Hematopoietic multipotent progenitor cell treated with erythropoietin and hydrocortisone succinate and interleukin-3 and kit ligand, for 6 days (in vitro differentiated cells): ENCODE measurements at regions not wholly inside any gene's neighbourhood (a gene's known extent, or its start where the extent isn't known, plus 50 kb on each side); places are given as distances from the start of the nearest gene placed in this dataset.

Source experiments
- DNase-seq: peaks from one replicate; pipeline ENCODE4 v3.0.0-alpha.2; 2015

DNA sequence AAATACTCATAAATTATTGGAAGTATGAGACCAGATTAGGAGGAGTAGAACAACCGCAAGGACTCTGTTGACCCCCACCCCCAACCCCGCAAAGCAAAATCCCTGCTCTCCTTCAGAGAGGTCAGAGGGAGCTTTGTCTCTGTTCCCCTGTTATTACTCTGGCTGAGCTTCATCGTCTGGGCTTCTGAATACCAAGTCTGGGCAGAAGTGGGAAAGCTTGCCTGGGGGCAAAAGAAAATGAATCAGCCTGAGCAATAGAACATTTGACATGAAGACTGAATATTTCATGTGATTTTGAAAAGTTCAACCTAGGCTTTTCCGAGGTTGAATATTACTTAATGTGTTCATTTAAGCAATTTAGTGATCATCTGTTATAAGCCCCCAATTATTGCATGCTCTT is 114.6 kb upstream of the ARHGAP28 start:
- no peak for DNase-seq

DNA sequence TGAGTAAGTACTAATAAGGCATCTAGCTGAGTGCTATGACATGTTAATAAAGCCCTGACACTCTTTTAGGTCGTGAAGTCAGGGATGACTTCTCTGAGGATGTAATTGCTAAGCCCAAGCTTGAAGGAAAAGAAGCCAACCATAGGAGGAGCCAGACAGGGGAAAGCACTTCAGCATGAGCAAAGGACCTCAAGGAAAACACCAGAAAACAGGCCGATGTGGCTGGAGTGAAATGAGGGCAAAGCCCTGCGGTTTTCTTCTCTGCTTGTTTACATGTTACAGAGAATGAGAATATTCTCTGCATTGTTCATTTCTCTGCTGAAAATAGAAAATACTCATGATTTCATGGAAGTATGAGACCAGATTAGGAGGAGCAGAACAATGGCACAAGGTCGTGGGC is 112.5 kb upstream of the ARHGAP28 start:
- DNase-seq: no peak

DNA sequence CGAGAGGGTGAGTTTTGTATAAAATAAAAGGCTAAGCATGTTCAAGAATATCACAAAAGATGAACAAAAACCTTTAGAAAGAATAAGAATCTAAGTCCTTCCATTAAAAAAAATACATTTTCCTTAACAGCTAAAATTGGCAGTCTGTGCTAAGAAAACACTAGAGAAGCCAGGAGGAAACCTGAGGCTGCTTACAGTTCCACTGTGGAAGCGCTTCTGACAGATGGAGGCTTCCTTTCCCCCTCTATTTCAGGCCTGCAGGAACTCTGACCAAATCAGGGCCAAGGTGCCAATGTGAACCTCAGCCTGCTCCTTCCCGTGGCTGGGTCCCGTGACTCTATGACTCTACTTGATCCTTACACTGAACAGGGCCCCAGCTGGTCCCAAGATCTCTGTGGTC is 108.1 kb upstream of the ARHGAP28 start:
- no peak for DNase-seq

DNA sequence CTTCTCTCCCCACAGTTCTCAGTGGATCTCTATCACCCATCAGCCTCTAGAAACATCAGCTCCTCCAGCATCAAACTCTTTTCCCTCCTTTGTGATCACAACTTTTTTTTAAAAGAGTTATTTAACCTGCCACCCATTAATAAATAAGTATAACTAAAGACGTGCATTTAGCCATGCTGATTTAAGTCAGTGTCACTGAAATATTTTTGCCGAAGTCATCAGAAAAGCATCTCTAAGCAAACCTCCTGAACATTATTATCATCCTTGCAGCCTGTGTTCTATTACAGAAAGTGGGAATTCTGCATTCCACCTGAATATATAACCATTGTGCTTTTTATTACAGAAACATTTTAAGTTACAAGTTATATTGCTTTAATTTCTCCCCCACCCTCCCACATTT is 106.2 kb upstream of the ARHGAP28 start:
- no peak for DNase-seq

DNA sequence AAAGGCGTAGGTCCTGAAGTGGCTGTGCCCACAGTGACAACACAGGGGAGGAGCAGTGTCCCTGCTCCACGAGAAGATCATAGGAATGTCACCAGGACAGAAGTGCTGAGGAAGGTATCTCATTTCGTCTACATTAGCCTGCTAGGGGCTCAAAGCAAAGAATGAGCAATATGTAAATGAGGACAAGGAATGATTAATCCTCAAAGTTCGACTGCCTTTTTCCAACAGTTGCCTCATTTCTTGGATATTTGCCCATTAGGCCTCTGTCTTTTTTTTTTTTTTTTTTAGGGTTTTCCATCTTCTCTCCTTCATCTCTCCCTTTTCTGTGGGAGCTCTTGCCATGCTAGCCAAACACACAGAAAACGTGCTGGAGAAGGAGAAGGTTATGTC is 105.2 kb upstream of the ARHGAP28 start:
- DNase-seq: no peak

DNA sequence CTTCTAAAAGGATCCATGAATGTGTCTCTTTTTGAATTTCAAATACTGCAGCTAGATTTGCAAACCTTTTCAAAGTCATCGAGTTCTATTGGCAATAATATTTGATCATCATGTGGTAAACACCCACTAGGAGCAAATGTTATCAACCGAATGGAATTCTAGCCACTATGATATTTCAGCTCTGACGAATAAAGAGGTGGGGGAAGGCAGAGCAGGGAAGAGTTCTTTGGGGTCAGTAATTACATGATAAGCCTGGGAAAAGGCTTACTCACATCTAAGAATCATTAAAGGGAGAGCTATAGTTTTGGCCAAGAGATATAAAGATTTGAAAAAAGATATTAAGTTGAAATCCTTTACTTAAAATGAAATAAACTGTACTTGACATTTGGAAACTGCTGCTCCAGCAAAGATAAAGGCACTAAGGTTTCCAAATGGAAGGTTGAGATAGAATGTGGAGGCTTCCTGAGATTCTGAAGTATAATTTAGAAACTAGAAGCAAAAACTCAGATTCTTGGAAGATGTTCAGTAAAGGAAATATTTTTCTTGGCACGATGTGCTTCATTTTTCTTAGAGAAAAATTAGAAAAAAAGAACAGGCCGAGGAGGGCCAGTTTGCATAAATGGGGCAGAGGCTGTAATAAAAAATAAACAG is 104.7 kb upstream of the ARHGAP28 start:
- no peak for DNase-seq

DNA sequence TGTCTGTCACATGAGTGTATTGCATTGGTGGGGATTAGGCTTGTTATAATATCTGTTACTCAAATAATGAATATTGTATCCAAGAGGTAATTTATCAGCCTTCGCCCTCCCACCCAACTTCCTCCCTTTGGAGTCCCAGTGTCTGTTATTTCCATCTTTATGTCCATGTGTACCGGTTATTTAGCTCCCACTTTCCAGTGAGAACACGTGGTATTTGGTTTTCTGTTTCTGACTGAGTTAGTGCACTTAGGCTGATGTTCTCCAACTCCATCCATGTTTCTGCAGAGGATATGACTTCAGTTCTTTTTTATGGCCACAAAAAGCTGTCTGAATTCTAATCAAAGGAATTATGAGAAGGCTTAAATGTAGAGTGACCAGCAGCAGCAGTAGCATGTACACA is 104.0 kb upstream of the ARHGAP28 start:
- no peak for DNase-seq

DNA sequence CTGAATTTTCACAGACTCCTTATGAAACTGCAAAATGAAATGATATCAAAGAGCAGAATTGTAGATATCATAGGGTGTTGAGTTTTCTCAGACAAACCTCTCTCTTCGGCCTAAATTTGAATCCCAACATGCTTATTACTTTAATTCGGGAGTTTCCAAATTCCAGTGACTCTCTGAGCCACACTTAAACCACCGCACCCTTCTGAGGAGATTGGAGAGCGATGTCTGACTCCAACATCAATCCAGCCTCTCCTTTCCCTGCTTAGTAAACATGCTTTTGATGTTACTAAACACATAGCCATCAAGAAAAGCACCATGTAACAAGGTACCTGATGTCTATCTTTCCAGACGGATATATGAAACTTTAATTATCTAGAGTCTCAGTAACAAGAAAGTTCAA is 103.1 kb upstream of the ARHGAP28 start:
- no peak for DNase-seq

DNA sequence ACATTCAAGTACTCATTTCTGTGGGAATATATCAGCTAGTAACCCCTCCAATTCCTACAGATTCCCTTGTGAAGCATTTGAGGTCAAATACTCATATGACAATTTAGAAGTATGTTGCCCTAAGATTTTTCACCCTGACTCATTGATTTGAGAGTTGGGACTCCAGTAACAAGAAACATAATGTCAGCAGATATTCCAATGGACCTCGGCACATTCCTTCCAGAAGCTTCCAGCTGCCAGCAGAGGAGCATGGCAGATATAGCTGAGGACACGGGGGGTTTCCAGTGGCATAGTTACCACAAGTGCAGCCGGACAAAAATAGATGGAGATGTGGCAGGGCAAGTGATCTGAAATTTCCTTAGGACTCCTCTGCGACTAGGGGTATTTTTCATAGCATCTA is 101.9 kb upstream of the ARHGAP28 start:
- DNase-seq: no peak

DNA sequence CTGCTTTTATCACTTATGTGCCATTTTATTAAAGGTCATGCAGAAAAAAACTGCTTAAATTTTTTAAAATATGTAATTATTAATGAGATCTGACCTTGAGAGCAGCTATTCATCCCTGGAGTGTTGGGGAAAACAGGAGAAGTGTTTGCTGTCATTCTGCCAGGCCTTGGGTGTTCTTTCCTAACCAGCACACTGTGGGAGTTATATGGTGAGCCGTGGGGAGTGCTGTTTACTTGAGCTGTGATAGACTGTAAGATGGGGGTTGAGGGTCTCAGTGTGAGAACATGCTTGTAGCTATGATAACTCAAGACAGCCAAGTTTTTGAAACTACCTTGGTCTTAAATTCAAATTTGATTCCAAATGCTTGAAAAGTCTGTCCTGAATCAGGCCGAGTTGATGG is 101.3 kb upstream of the ARHGAP28 start:
- DNase-seq: no peak

DNA sequence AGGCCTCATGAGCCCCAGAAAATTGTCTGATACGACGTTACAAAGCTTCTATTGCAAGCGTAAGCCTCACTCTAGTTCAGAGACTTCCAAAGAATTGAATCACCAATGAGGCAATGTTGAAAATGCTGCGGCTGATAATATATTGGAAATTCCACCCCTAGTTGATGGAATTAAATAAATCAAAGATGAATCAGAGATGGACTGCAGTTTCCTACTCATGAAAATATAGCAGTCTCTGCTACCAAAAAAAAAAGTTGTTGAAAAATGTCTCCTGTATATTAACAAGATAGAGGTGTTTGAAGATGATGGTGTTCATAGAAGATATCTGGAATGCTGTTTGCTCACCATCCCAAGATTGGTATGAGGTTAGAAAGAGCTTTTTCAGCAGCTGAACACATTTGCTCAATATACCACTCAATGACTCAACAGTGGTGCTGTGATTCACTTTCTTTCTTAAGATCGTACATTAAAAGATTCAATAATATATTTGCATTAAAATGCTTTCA is 99.8 kb upstream of the ARHGAP28 start:
- DNase-seq: no peak

DNA sequence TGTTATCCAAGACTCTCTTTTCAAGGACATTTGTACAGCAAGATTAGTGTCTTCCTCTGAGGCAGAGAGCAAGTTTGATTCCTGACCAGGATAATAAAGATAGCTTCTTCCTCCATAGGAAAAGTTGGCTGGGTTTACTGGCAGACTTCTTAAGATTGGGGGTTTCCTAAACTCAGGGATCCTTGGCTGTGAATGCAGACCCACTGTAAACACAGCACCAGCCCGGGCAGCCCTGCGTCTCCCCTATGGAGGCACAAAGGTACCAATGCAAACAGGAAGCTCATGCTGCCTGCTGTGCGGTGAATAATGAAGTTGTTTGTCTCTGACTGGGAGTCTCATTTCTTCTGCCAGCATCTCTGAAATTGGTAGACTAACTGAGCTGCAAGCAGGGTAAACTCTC is 96.2 kb upstream of the ARHGAP28 start:
- no peak for DNase-seq

DNA sequence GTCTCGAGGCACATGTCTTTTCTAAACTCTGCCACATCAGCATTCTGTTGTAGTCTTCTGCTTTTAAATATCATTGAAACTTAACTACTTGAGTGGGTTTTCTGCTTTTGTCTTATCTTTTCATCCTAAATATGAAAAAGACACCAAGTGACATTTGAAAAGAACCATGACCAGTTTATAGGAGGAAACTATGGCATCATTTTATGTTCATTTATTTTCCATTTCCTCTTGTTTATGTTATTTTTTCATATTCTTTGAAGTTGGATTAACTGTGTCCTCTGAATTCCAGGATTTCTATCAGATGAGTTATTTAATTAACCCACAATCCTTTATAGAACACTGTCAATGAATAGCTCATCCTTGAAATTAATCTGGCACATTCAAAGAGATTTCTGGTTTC is 93.4 kb upstream of the ARHGAP28 start:
- no peak for DNase-seq

DNA sequence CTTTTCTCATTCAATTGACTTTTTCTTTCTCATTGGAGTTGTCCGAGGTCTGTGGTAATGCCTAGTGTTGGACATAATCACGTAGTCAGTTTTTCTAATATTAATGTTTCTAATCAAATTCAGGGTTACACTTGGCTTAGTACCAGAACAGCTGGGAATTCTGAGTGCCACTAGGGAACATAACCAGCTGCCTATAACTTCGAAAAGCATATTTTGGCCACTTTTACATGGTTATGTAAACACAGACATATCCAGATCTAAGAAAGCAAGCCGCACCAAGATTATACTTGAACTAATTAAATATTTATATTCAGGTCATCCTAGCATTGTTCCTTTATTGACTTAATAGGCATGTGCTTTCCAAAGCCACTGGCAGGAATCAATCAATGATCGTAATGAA is 91.1 kb upstream of the ARHGAP28 start:
- DNase-seq: no peak

DNA sequence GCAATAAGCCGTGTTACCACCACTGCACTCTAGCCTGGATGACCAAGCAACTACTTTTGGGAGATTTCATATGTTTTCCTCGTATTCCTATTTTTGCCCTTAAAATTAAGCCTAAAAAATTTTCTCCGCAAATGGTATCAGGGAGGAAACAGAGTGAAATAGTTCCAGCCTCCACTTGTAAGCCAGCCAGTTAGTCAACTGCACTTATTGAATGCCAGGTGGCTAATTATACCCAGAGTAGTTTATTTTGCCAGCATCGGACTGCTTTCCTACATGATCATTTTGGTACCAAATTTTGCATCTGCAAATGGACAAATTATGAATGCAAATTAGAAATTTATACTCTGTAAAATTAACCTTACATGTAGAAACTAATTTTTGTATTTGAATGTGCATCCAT is 90.2 kb upstream of the ARHGAP28 start:
- no peak for DNase-seq

DNA sequence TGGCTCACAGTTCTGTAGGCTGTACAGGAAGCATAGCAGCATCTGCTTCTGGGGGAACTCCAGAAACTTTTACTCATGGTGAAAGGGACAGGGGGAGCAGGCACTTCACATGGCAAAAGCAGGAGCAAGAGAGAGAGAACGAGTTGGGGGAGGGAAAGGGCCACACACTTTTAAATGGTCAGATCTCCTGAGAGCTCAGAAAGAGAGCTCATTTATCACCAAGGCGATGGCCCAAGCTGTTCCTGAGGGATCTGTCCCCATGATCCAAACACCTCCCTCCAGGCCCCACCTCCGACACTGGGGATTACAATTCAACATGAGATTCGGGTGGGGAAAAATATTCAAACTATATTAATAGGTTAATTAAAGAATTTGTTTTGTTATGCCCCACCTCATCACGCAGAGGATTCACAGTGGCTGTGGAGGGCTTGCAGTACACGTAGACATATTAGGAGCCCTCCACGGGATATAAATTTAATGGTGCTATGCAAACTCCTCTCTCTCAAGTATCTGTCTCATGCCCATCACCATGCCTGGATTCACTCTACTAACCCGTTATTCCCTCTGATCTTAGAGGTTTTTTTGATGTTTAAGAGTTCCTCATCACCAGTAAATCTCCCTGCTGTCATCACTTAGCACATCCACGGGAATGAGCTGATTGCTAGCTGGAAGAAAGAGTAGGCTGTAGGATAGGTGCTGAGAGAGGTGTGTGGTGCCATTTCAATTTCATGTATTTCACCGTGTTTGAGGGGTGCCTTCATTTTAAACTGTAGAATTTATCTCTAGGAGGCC is 84.5 kb upstream of the ARHGAP28 start:
- DNase-seq: no peak

DNA sequence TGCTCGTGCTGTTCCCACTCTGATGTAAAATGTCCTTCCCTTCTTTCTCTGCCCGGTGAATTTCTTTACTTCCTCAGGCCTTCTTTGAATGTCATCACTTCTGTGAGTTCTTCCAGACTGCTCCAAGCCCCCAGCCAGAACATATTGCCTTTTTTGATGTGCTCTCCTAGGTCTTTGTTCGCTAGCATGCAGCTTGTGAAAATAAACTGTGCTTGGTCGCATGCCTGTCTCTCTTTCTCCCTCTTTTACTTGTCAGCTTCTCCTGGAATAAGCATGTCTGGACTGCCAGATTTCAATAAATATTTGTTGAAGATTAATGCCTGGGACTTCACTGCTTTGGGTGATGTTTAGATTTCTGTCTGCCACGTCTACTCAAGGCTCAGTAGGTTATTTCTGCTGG is 82.7 kb upstream of the ARHGAP28 start:
- no peak for DNase-seq

DNA sequence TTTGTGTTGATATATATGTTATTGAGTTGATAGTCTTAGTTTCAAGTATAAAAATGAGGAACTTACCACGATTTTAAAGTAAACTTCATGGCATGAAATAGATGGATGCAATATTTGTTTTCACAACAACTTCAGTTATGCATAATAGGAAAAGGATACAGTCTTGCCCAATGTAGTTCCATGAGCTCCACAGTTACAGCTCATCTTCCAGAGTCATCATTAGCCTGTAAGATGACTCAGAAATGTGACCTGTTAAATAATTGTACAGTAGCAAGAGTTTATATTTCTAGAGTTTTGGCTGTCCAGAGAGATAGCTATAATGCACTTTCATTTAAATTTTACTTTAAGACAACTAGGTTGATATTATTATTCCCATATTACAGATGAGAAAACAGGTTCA is 80.9 kb upstream of the ARHGAP28 start:
- DNase-seq: no peak

DNA sequence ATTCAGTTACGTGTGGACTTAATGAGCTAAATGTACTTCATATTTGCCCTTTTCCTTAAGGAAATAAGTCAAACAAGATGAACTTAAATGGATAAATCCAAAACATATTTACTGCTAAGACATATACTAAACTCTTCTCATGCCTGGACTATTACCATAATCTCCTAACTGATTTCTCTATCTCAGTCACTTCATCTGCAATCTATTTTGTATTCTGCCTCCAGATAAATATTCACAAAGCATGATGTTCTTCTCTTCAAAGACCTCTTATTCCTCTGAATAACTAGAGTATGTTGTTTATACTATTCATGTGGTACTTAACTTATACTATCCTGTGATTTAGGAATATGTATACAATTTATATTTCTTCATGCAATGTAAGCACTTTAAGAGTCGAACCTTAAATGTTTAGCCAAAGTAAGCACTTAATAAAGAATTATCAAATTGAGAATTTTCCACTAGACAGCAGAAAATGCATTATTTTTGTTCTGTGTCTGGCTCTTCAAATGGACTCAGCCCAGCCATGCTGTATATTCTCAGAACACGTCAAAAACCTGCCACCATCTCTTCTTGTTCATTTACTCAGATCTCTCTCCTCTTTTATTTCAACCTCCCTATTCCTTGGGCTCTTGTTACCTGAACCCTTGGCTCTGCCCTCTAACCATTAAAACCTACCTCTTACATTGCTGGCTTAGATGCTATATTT is 79.9 kb upstream of the ARHGAP28 start:
- DNase-seq: no peak

DNA sequence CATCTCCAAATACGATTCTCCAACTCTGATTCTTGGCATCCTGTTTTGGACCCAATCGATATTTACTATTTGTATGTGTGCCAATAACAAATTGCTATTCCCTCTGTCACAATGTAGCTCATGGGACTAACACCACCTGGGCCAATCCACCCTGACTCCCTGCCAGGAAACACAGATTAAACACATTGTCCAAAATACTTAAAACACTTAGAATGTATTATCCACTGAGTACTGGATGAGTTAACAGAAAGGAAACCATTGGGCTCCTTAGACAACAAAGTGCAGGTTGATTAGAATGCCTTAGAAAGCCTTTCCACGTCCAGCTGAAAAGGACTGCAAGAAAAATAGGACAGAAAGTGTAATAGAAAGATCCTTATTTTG is 79.4 kb upstream of the ARHGAP28 start:
- DNase-seq: no peak

DNA sequence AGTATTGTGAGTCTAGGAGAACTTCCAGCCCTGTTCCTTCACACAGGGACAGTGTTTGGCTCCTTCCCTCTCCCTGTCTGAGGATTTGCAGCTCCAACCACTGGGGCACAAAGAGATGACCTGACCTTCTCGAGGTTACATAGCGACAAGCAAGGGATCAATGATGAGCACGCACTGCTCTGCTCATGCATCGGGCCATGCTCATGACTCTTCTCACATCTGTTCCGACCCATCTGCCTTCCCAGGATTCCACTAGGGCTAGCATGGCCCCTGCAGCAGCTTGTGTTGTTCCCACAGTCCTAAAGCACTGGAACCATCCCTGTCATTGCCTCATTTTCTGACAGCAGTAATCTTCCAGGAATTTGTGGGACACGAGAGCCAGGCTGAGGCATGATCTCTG is 78.8 kb upstream of the ARHGAP28 start:
- DNase-seq: no peak

DNA sequence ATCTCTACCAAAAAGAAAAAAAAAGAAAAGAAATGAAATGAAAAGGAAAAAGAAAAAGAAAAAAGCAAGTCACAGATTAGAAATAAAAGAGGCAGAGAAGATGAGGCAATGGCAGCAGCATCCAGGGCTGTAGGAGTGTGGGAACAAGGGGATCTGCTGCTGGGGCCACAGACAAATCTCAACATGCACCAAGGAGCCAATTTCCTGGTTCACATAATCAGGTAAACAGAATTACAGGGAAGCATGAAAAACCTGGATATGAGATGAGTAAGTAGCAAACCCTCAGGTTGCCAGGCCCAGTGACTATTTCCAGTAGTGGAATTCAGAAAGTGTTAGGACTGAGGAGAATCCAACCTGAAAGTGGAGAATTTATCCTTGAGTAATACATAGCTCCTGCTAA is 77.4 kb upstream of the ARHGAP28 start:
- DNase-seq: no peak

DNA sequence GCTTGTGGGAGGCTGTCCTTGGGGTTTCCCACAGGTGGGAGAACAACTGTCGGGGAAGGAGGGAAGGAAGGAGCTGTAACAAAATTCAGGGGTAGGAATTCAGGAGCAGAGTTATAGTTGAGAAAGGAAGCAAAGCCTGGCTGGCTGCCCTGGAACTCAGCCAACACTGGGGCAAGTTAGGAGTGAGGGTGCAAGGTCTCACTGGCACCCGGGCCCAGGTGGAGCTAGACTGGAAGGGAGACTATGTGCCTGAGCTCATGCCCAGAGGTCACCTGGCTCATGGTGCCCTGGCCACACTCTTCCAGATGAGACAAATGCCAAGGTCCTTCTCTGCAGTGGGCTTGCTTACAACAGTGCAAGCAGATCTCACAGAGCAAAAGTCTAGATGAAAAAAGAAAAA is 75.6 kb upstream of the ARHGAP28 start:
- DNase-seq: no peak
